NCI-H1048 (cell line): ENCODE measurements at regions not wholly inside any gene's neighbourhood (a gene's known extent, or its start where the extent isn't known, plus 50 kb on each side); places are given as distances from the start of the nearest gene placed in this dataset.
"Not testable (repeated sequence)": the region's sequence is repeated elsewhere in the genome, so short reads cannot be mapped to it uniquely, and the experiment has no call there.

Experiments
- DNase-seq: peaks from one replicate; lab custom pipeline; 2025; lab: John Stamatoyannopoulos, UW

DNA sequence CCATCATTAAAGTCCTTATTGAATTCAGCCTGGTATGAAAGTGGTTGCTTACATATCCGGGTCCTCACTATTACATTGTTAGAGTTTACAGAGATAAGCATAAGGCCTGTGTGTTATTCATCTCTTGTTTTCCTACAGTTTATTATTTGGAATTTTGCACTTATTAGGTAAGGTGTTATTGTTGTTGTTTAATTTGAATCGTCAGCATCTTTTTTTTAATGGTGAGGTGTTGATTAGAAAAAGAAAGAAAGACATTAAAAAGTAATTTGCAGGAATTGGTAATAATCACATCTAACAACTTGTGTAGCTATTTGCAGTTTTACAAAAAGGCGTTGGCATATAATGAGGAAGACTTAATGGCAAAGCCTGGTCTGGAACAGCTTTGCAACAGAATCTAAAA is 158.6 kb downstream of the SAMD5 start:
- DNase-seq: no peak

DNA sequence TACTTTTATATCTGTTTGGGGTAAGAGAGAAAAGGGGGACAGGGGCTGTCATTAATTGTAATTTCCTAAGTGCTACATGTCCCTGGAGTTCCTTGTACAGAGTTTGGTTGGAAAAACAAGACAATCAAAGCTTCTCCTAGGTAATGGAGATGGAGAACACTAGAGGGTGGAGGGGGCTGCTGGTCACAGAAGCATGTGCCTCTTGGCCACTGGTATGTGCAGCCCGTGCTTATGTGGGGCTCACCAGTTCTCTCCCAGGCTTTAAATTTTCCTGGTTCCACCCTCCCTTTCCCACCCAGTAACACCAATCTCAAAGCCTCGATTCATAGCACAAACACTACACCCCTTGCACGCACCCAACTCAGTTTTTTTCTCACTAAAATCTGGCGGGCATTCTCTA is 165.6 kb downstream of the SAMD5 start:
- no peak for DNase-seq

DNA sequence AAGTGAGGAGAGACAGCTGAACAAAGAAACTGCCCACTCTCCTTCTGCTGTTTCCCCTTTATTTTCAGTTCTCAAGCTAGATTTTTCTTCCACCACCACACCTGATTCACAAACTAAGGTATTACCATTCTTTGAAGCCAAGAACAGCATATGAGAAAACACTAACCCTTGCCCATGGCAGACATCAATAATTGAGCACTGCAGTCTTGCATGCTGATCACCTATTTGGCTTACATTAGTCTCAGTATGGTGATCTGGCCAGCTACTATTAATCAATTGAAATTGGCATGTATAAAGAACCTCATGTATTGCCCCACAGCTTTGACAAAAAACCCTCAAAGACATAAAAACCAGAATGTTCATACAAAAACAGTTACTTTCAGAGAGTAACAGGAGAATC is 166.3 kb downstream of the SAMD5 start:
- DNase-seq: no peak

- no peak for DNase-seq
These were observed 166.8 kb downstream of the SAMD5 start for GRCh38 chr6:147675281-147675680.

- DNase-seq: no peak
These were observed 168.2 kb downstream of the SAMD5 start for GRCh38 chr6:147676495-147677199.

DNA sequence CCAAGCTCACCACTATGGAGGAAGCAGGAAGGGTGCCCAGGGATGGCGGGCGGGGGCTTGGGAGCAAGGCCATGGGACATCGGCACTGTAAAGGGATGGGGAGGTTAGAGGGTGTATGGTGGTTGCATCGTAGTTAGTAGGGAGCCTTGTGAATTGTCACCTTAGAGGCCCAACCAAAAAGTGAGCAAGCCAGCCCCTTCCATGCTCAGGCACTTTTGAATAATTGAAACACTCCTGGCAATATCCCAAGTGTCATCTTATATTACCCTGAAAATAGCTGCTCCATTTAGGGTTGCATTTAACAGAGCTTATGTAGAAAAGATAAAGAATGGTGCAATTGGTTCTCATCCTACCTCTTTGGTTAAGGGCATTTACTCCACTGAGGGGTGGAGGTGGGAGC is 169.2 kb downstream of the SAMD5 start:
- DNase-seq: no peak

GRCh38 chr6:147678253-147678652 is 169.8 kb downstream of the SAMD5 start:
- no peak for DNase-seq

DNA sequence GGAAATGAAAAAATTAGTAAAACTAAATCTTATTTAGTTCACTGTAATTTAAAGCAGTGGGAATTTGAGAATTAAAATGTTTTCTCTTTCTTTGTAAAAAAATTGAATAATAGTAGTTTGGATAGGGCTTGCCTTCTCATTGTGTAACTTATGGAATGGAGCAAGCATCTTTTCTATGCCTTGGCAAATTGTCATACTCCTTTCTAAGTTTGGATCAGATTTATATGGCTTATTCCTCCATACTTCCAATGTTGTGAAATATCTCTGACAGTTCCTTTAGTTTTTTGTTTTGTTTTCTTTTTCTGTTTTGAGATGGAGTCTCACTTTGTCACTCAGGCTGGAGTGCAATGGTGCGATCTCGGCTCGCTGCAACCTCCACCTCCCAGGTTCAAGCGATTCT is 176.4 kb downstream of the SAMD5 start:
- no peak for DNase-seq

DNA sequence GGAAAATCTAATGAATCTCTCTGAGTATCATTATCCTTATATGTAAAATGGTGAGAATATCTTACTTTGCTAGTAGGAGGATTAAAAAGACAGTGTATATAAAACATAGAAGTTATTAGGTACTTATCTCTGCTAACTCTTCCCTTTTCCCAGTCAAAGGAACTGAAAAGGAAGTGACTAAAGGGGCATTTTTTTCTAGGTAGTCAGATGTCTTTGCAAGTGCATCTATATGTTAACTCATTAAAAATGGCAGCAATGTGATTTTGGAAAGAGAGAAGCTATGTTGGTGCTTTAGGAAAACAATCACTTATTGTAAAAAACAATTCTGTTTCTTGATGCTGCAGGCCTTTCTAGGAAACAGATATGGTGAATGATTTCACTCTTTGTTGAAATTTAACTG is 180.9 kb downstream of the SAMD5 start:
- no peak for DNase-seq

DNA sequence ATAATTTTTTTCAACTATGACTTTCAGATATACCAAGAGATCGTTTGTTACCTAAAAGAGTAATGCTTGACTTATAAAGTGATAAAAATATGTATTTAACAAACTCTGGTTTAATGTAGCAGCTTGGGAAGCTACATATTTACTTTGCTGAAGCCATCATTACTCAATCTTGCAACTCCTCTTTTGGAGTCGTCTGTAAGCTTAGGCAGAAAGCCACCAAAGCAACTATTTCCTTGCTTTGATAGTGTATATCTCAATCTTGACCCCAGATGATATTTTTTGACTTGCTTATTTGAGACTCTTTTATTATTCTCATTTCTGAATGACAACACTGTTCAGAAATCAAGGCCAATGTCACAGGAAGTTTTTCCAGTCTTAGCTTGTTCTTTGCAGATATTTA is 183.0 kb downstream of the SAMD5 start:
- no peak for DNase-seq

GRCh38 chr6:147693181-147693580 is 184.7 kb downstream of the SAMD5 start:
- no peak for DNase-seq

DNA sequence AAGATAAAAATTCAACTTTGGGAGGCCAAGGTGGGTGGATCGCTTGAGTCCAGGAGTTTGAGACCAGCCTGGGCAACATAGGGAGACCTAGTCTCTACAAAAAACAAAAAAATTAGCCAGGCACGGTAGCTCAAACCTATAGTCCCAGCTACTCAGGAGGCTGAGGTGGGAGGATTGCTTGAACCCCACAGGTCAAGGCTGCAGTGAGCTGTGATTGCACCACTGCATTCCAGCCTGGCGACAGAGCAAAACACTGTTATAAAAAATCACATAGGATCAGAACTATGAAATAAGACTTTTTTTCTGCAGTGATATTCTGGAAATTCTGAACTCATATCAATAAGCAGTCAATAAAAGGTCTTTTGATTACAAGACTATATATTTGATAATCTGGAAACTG is 186.1 kb downstream of the SAMD5 start:
- not testable (repeated sequence) for DNase-seq

GRCh38 chr6:147695819-147696218 is 187.3 kb downstream of the SAMD5 start:
- DNase-seq: no peak

GRCh38 chr6:147699140-147699539 is 190.7 kb downstream of the SAMD5 start:
- DNase-seq: no peak

DNA sequence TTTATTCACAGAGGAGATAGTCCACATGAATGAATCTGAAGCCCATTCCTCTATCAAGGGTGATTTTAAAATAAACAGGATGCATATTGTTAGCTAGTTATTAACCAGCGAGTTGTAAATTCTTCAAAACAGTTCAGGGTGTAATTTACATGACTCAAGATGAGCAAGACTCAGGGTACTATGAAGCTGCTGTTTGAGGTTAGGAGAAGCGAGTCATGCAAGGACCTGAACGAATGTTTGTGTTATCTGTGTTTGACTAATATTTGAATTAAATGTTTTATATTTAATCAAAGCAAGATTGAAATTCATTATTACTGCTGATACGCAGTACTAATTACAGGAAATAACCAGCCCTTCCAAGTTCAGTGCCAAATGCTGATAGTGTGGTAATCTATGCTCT is 191.1 kb downstream of the SAMD5 start:
- no peak for DNase-seq

DNA sequence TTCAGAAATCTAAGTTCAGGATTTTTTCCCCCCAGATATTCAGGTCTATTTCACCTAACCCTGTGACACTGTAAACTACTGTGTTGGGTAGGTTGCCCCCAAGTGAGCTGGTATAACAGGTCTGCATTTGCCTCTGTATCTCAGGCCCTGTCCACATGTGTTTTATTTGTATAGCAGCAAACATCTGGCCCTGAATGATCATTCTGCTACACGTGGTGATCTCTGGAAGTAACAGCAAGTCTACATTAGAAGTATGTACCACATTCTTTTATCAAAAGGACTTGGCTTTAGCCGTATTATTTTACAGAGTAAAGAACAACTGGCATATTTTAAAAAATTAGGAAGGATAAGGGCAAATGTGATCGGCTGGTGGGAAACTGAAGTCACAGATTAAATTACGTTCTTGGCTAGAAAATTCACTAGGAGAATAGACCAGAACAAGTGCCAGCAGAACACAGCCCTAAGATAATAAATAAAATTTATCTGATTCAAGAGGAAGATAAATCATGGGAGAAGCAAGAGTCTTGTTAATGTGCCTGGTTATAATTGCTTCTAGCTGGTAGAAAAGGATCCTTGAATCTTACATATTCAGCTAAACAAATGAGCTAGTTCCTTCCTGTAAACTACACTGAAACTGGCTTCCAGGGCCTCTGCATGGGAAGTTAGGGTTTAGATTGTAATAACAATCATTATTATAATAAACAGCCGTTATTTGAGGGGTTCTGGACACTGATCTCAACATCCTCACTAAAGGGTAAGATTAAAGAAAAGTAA is 192.1 kb downstream of the SAMD5 start:
- DNase-seq: no peak

DNA sequence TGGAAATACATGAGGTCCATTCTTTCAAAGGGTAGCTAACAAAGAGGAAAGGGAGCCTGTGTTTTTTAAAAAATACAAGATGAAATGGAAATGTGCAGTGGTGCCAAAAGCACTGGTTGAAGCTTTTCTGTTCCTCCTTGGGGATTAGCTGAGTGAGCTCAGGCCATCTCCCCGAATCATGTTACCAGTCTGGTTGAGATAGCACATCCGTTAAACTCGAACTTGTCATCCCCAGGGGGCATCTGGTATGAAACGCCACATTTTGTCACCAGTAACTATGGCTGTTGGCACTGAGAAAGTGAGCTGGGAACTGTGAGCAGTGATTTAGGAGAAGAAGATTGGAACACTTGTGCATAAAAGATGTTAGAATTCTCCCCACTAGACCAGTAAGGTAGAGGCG is 196.2 kb downstream of the SAMD5 start:
- no peak for DNase-seq

GRCh38 chr6:147707524-147707923 is 199.0 kb downstream of the SAMD5 start:
- no peak for DNase-seq

DNA sequence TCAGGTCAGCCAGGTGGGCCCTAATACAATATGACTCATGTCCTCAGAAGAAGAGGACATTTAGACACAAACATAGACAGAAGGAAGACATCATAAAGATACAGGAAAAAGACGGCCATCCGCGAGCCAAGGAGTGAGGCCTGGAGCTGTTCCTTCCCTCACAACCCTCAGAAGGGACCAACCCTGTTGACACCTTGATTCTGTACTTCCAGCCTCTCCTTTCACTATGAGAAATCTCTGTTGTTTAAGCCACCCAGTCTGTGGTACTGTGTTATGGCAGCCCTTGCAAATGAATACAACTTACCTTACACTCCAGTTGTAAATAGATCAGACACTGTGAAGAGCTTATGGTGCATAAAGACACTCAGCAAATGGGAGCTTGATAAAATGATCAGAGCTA is 199.7 kb downstream of the SAMD5 start:
- no peak for DNase-seq

GRCh38 chr6:147709396-147710272 is 201.1 kb downstream of the SAMD5 start:
- no peak for DNase-seq

DNA sequence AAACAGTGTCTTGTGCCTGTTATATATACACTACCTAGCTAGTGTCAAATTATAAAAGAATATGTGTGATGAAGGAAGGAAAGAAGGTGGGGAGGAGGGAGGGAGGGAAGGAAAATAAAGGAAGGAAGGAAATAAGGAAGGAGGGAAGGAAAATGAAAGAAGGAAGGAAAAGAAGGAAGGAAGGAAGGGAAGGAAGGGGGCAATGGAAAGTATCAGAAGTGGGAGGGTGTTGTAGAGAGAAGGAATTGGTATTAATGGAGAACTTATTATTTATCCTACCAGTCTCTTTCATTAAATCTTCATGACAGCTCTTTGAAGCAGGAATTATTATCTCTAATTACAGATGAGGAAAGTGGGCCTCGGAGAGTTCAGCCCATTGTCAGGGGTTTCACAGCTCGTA is 202.4 kb downstream of the SAMD5 start:
- DNase-seq: no peak

GRCh38 chr6:147711476-147711875 is 203.0 kb downstream of the SAMD5 start:
- DNase-seq: no peak

- no peak for DNase-seq
These were observed 204.4 kb downstream of the SAMD5 start for GRCh38 chr6:147712841-147713240.
